Activated naive CD8-positive, alpha-beta T cell treated with anti-CD3 and anti-CD28 coated beads, Interleukin-2, amount 50 U/mL, for 16 hours (primary cell): ENCODE measurements at regions not wholly inside any gene's neighbourhood (a gene's known extent, or its start where the extent isn't known, plus 50 kb on each side); places are given as distances from the start of the nearest gene placed in this dataset.

ENCODE experiments used
- DNase-seq: peaks from one replicate; pipeline ENCODE4 v3.0.0-alpha.2; 2020; ENCODE audit warnings: low read depth, low spot score

DNA sequence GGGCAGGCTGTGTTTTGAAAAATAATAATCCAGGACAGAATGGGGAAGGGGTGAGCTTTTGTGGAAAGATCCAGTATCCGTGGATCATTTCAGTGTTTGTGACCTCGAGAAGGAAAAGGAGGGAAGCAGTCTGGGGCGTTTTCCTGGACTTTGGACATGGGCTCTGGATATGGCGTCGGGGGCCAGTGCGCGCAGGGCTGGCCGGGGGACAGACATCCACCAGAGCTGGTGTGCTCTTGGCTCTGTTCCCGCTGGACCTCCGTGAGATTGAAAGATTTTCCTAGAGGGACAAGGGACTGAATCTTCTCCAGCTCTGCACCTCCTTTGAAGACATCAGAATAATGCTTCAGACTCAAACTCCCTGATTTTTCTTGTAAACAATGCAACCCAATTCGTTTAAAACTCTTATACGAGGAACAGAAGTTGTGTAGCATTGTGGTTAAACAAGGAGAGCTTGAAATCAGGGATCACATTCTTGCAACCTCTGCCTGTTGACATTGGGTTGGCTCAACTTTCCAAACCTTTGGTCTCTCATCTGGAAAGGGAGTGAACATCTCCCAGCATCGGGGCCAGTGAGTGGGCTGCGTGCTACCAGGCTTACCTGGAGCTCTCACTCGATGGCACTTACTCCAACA, 75.9 kb downstream of the C16orf95 start:
- no peak for DNase-seq

GRCh38 chr16:87243478-87243877, 73.7 kb downstream of the C16orf95 start:
- no peak for DNase-seq

DNA sequence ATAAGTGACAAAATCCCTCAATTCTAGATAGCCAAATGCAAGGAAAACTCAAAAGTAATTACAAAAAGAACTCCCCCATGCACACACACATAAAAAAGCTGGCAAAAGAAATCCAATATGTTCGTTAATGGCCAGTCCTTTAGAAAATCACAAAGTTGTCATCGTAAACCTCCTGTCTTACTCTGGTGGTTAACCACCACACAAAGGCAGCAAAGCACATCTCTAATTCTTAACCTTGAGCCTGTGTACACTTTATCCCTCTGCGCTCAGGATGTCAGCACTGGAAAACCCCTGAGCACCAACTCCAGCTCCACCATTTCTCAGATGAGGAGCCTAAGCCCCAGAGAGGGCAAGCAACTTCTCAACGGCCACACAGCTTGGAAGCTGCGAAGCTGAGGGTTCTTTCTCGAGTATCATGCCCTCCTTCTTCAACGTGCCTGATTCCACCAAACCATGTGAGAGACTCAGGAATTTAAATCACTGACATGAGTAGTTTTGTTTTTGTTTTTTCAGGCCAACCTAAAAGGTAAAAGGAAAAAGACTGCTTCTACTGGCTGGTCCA, 72.5 kb downstream of the C16orf95 start:
- DNase-seq, result no peak

DNA sequence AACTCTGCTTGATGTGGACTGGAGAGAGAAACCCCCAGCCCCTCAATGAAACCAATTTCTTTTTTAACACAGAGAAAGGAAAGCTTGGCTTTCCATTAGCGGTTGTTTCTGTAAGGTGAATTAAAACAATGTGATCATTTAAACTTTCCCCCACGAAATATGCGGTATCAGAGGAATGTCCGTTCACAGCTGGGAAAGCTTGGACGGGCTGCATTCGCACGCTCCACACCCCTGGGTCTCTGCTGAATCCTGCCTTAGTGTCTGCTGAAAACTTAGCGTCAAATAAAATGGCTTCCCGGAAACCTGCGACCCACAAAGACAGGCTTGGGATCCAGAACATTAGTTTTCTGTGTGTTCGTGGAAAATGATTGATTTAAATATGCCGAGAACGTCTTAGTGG, 71.7 kb downstream of the C16orf95 start:
- DNase-seq, result no peak

- DNase-seq, result no peak
Measured at GRCh38 chr16:87246269-87247065, 70.7 kb downstream of the C16orf95 start.

DNA sequence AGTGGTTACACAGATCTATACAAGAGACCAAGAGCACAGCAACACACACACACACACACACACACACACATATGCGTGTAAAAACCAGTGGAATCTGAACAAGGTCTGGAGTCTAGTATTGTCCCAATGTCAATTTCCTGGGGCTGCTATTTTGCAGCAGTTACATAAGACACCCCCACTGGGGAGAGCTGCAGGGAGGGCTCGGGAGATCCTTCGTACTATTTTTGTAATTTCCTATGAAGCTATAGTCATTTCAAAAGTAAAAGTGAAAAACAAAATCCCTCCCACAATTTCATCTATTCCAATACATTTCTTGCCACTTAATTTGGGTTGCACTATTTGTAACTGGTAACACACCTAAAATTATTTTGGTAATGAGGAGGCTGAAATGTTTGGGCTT, 68.5 kb downstream of the C16orf95 start:
- no peak for DNase-seq

- no peak for DNase-seq
Measured at GRCh38 chr16:87249425-87249824, 67.8 kb downstream of the C16orf95 start.

DNA sequence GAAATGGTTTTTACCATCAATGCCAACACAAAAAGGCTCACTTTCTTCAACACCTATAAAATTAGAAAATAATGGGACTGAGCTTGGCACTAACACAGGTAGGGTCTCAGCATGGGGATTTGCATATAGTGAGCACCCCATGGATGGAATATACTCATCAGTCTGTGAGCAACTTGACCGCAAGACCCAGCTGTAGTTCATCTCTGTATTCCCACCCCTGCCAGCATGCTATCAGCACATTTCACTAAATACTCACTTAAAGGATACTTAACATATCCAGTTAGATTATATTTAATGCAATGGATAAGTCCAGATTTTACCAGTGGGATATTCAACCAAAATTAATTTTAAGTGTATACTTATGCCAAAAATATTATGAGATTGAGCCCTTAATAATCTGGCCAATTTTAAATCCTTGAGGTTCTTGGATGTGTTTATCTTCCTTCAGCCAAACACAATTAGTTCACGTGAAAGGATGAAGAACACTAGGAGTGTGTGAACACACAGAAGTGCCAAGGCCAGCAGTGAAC, 66.7 kb downstream of the C16orf95 start:
- no peak for DNase-seq

DNA sequence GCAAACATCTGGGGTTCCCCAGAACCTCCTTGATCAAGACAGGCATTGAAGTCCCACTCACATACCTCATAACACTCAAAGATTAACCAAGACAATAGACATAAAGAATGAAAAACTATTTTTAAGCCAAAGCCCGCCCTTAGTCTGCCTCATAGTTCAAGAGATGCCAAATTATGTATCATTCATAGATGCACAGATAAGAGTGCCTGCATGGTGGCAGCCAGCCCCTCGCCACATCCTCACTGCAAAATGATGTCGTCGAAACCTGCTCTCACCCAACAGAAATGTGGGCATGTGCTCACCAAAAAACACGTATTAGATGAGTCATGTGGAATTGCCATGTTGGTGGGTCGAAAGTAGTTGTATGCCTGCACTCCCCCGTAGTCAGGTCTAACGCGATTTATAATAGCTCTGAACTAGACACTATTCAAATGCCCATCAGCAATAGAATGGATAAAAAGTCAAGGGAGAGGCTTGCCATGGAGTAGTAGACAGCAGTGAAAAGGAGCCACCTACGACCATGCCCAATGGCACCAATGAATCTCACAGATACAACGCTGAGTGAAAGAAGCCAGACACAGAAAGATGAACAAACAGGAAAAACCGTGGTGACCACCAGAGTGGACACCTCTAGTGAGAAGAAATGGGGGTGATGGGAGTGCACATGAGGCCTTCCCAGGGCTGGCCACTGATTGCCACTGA, 64.8 kb downstream of the C16orf95 start:
- DNase-seq, result no peak
